K562 (cell line): ENCODE measurements at regions not wholly inside any gene's neighbourhood (a gene's known extent, or its start where the extent isn't known, plus 50 kb on each side); places are given as distances from the start of the nearest gene placed in this dataset.

Experiments
- ATAC-seq: fragments of 200-7000 bp; cut with Tn5 transposase; 3 replicates; pipeline ENCODE4 v1.9.1; 2020; ENCODE audit warnings: moderate library complexity
- BruUV-seq: library from RNA; stranded (reverse); fragments of 400-500 nt; replicated peaks from 2 replicates; lab custom pipeline; 2021; lab: Mats Ljungman, UMichigan
- CTCF ChIA-PET: fragments of 300-600 bp; formaldehyde crosslinking; extraction: SDS; loops from one replicate; lab custom pipeline; 2021; ENCODE audit warnings: low intra/inter-chr PET ratio; lab: Yijun Ruan, JAX
- POLR2A ChIA-PET: fragments of 300-600, 350-650 bp; sonication (Branson Sonifier 250); formaldehyde crosslinking; extraction: SDS; loops from one replicate; lab custom pipeline; 2021; ENCODE audit warnings: antibody characterized with exemption, inconsistent platforms; lab: Yijun Ruan, JAX
- DNase-seq, 4 experiments: peaks; one replicate each; pipeline versions ENCODE4 v3.0.0 to v3.0.0-alpha.2; 2011 to 2018; ENCODE audit warnings: low spot score in 3 of 4, mixed read lengths in 3 of 4; ENCODE audit errors: extremely low read depth in 1 of 4
- FAIRE-seq: peaks from 2 replicates; lab custom pipeline; 2011; peaks lifted over from hg19 to GRCh38; lab: Jason Lieb, UNC
- H2AFZ ChIP-seq: 2 replicates; pipeline ENCODE4 v1.6.0; 2011; ENCODE audit warnings: low read depth, low read length, control low read depth, inconsistent platforms
- H3K27ac ChIP-seq: fragments of 200-600 bp; 3 replicates; pipeline ENCODE4 v1.8.0; 2011; ENCODE audit warnings: low read depth, mild to moderate bottlenecking, control low read depth, inconsistent platforms, low read length, moderate library complexity, mixed read lengths; ENCODE audit errors: extremely low read depth
- H3K27me3 ChIP-seq, 2 experiments: fragments of 300-600 bp in 1 of 2; 2 replicates in 1 of 2; 3 replicates in 1 of 2; pipeline versions ENCODE4 v1.6.0 to v1.8.0; 2011; ENCODE audit warnings: inconsistent platforms in 2 of 2, low read length in 2 of 2, mild to moderate bottlenecking in 1 of 2, mixed read lengths in 1 of 2, moderate library complexity in 1 of 2; ENCODE audit not compliant: control insufficient read depth in 2 of 2, insufficient read depth in 2 of 2
- H3K36me3 ChIP-seq: fragments of 300-600 bp; 3 replicates; pipeline ENCODE4 v1.8.0; 2011; ENCODE audit warnings: mild to moderate bottlenecking, low read length, inconsistent platforms; ENCODE audit not compliant: control insufficient read depth, insufficient read depth
- H3K4me1 ChIP-seq, 2 experiments: fragments of 200-600 bp in 1 of 2; replicated peaks in 1 of 2; 2 replicates in 1 of 2; 3 replicates in 1 of 2; pipeline versions ENCODE4 v1.5.1 to v1.8.0; 2011; ENCODE audit warnings: inconsistent platforms in 2 of 2, low read length in 2 of 2, mild to moderate bottlenecking in 1 of 2, mixed read lengths in 1 of 2, moderate library complexity in 1 of 2; ENCODE audit not compliant: control insufficient read depth in 2 of 2, insufficient read depth in 2 of 2
- H3K4me2 ChIP-seq: 2 replicates; pipeline ENCODE4 v1.6.1; 2011; ENCODE audit warnings: low read length, control low read depth, inconsistent platforms, mixed read lengths; ENCODE audit not compliant: insufficient read depth
- H3K4me3 ChIP-seq: fragments of 200-600 bp; sonication (generic), shearing (Covaris generic); 2 replicates; pipeline ENCODE4 v1.5.1; 2016; ENCODE audit warnings: control low read depth, inconsistent platforms
- H3K79me2 ChIP-seq: fragments of 200-600 bp; 3 replicates; pipeline ENCODE4 v1.8.0; 2011; ENCODE audit warnings: low read length, inconsistent platforms; ENCODE audit not compliant: control insufficient read depth, insufficient read depth
- H3K9ac ChIP-seq, 2 experiments: 2 replicates each; pipeline versions ENCODE4 v1.6.0 to v1.6.1; 2011; ENCODE audit warnings: low read depth in 2 of 2, low read length in 2 of 2, control low read depth in 1 of 2, inconsistent platforms in 1 of 2, mild to moderate bottlenecking in 1 of 2, mixed read lengths in 1 of 2; ENCODE audit not compliant: insufficient read depth in 1 of 2
- H3K9me1 ChIP-seq: one replicate; pipeline ENCODE4 v1.6.0; 2011; ENCODE audit warnings: inconsistent platforms, mild to moderate bottlenecking, low read length, moderate library complexity; ENCODE audit not compliant: control insufficient read depth, insufficient read depth
- H3K9me3 ChIP-seq: replicated peaks from 2 replicates; pipeline ENCODE4 v1.5.1; 2011; ENCODE audit warnings: low read depth, low read length, inconsistent platforms; ENCODE audit not compliant: control insufficient read depth, insufficient read depth
- H4K20me1 ChIP-seq: replicated peaks from 2 replicates; pipeline ENCODE4 v1.6.1; 2011; ENCODE audit warnings: low read length, inconsistent platforms, mixed read lengths; ENCODE audit not compliant: control insufficient read depth, insufficient read depth
- CEBPG ChIP-seq, 3 experiments: fragments of 200-800 bp in 1 of 3; sonication (Bioruptor generic) in 1 of 3; sonication (generic) in 1 of 3; formaldehyde crosslinking in 1 of 3; IDR thresholded peaks in 2 of 3; conservative IDR thresholded peaks in 1 of 3; 2 replicates each; pipeline versions ENCODE4 v1.6.1 to v1.8.0; 2016 to 2022; ENCODE audit warnings: missing compliant biosample characterization in 2 of 3, missing genetic modification characterization in 2 of 3, mild to moderate bottlenecking in 1 of 3, missing genetic modification reagents in 1 of 3
- HDAC3 ChIP-seq: fragments of 450-650 bp; IDR thresholded peaks from 2 replicates; pipeline ENCODE4 v1.6.1; 2018; ENCODE audit warnings: borderline replicate concordance, mild to moderate bottlenecking, moderate library complexity; ENCODE audit not compliant: partially characterized antibody
- NCOA2 ChIP-seq, 2 experiments: fragments of 450-650 bp; IDR thresholded peaks; 2 replicates each; pipeline ENCODE4 v1.6.1; 2018; ENCODE audit warnings: mild to moderate bottlenecking in 2 of 2, moderate library complexity in 1 of 2; ENCODE audit not compliant: partially characterized antibody in 2 of 2
- ZNF551 ChIP-seq: fragments of 250-450 bp; sonication (Bioruptor Pico); IDR thresholded peaks from 2 replicates; pipeline ENCODE4 v1.5.0; 2021; ENCODE audit warnings: mild to moderate bottlenecking, moderate library complexity
- ZNF766 ChIP-seq: fragments of 200-800 bp; sonication (Bioruptor generic); conservative IDR thresholded peaks from 2 replicates; pipeline ENCODE4 v1.6.1; 2016; ENCODE audit warnings: missing genetic modification characterization, missing compliant biosample characterization
- WGBS: fragments of 100-300 bp; shearing (Covaris generic); methylation state at CpG from one replicate; pipeline ENCODE4 v1.1.6; 2016; ENCODE audit warnings: low coverage, mixed read lengths; ENCODE audit not compliant: insufficient coverage; ENCODE audit errors: missing lambda C conversion rate; 5-methylcytosine and 5-hydroxymethylcytosine counted together
- in situ Hi-C: fragments of 300-500 bp; cut with MboI; formaldehyde crosslinking; loops from 4 replicates; pipeline ENCODE4 v1.15.0; 2018; ENCODE audit warnings: inconsistent platforms, mixed read lengths
- intact Hi-C: fragments of 100-400 bp; cut with micrococcal nuclease; formaldehyde crosslinking; loops from 2 replicates; pipeline ENCODE4 v1.14.2; 2022
- TF ChIP-seq, protein P1 (sequence below): fragments of 450-650 bp; formaldehyde crosslinking; IDR thresholded peaks from 2 replicates; pipeline ENCODE4 v1.4.0; 2020; ENCODE audit warnings: mild to moderate bottlenecking, moderate library complexity
- TF ChIP-seq, protein P2 (sequence below): fragments of 450-650 bp; IDR thresholded peaks from 2 replicates; pipeline ENCODE4 v1.6.1; 2017; ENCODE audit warnings: antibody characterized with exemption, mild to moderate bottlenecking

DNA sequence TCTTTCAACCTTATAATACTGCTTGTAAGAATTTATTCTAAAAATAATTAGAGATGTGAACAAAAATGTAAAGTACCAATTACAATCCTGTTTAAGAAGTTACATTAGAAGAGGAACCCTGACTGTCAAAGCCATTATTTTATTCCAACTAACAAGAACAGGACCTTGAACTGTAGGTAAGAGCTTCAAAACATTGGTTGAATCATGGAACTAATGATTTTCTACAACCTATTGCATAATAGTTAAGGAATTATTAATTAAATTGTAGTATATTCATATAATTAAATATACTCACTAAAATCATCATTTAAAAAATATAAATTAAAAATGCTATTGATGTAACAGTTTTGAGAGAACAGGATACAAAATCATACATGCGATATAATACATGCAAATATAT, 649.4 kb upstream of the KIRREL3 start:
- 0% methylated on average over 1 of the region's 1 CpG for WGBS
- DNase-seq (no peak), FAIRE-seq (no peak), ATAC-seq (no peak)
- BruUV-seq = no TSS peak
- TF ChIP-seq, protein P1, sequence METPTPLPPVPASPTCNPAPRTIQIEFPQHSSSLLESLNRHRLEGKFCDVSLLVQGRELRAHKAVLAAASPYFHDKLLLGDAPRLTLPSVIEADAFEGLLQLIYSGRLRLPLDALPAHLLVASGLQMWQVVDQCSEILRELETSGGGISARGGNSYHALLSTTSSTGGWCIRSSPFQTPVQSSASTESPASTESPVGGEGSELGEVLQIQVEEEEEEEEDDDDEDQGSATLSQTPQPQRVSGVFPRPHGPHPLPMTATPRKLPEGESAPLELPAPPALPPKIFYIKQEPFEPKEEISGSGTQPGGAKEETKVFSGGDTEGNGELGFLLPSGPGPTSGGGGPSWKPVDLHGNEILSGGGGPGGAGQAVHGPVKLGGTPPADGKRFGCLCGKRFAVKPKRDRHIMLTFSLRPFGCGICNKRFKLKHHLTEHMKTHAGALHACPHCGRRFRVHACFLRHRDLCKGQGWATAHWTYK (CRISPR knock-in tag) = no peak
- TF ChIP-seq, protein P2, sequence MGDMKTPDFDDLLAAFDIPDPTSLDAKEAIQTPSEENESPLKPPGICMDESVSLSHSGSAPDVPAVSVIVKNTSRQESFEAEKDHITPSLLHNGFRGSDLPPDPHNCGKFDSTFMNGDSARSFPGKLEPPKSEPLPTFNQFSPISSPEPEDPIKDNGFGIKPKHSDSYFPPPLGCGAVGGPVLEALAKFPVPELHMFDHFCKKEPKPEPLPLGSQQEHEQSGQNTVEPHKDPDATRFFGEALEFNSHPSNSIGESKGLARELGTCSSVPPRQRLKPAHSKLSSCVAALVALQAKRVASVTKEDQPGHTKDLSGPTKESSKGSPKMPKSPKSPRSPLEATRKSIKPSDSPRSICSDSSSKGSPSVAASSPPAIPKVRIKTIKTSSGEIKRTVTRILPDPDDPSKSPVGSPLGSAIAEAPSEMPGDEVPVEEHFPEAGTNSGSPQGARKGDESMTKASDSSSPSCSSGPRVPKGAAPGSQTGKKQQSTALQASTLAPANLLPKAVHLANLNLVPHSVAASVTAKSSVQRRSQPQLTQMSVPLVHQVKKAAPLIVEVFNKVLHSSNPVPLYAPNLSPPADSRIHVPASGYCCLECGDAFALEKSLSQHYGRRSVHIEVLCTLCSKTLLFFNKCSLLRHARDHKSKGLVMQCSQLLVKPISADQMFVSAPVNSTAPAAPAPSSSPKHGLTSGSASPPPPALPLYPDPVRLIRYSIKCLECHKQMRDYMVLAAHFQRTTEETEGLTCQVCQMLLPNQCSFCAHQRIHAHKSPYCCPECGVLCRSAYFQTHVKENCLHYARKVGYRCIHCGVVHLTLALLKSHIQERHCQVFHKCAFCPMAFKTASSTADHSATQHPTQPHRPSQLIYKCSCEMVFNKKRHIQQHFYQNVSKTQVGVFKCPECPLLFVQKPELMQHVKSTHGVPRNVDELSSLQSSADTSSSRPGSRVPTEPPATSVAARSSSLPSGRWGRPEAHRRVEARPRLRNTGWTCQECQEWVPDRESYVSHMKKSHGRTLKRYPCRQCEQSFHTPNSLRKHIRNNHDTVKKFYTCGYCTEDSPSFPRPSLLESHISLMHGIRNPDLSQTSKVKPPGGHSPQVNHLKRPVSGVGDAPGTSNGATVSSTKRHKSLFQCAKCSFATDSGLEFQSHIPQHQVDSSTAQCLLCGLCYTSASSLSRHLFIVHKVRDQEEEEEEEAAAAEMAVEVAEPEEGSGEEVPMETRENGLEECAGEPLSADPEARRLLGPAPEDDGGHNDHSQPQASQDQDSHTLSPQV = no peak
- no peak for TF ChIP-seq ZNF766 (CRISPR knock-in tag)
- no peak for TF ChIP-seq CEBPG (CRISPR knock-in tag; IDR thresholded peaks at IDR 0.05)
- TF ChIP-seq CEBPG (tag; conservative IDR thresholded peaks at IDR 0.05 in 1 of 2, IDR thresholded peaks at IDR 0.05 in 1 of 2) = peak in 1 of 2 experiments; percentile 65; a peak in 1 of 4 replicates
- TF ChIP-seq ZNF551 (CRISPR knock-in tag) = no peak
- no peak for TF ChIP-seq NCOA2 (IDR thresholded peaks at IDR 0.05; ENCODE audit: partially characterized antibody in 2 of 2)
- TF ChIP-seq HDAC3 = no peak
- Histone ChIP-seq H3K9me1 (no peaks in the 10 kb centered on the region), H3K27ac (no peak overlapping the region), H3K4me3 (no peak overlapping the region), H3K4me2 (no peak overlapping the region), H3K27me3 (no peaks in the 10 kb centered on the region), H3K4me1 (no peaks in the 10 kb centered on the region), H2AFZ (no peak overlapping the region), H4K20me1 (no peaks in the 10 kb centered on the region), H3K9ac (no peak overlapping the region), H3K36me3 (no peaks in the 10 kb centered on the region), H3K79me2 (no peaks in the 10 kb centered on the region), H3K9me3 (peaks cover 2% of the 10 kb centered on the region)
- POLR2A ChIA-PET = no interaction called here
- intact Hi-C loops = no loop called here
- CTCF ChIA-PET = no interaction called here
- in situ Hi-C loops = no loop called here
